ENCODE measurements at regions not wholly inside any gene's neighbourhood (a gene's known extent, or its start where the extent isn't known, plus 50 kb on each side); places are given as distances from the start of the nearest gene placed in this dataset.
"Not testable (repeated sequence)": the region's sequence is repeated elsewhere in the genome, so short reads cannot be mapped to it uniquely, and the experiment has no call there.

DNA sequence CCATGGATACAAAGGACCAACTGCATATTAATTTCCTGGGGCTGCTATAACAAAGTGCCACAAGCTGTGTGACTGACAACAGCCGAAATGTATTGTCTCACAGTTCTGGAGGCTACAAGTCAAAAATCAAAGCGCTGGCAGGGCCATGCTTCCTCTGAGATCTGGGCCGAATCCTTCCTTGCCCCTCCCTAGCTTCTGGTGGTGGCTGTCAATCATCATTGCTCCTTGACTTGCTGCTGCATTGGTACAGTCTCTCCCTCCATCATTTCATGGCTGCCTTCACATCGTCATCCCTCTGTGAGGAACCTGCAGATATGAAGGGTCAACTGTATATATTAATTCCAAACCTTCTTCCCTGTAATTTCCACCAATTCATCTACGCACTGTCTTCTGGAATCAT is 118.3 kb downstream of the EXOC5 start:
- Mint-ChIP-seq H3K4me3 (no peak overlapping the region), H3K27me3 (peaks cover 9% of the 10 kb centered on the region), H3K4me1 (ENCODE audit: unreplicated experiment) (no peaks in the 10 kb centered on the region), H3K36me3 (no peaks in the 10 kb centered on the region), H3K9me3 (no peaks in the 10 kb centered on the region), H3K27ac (no peak overlapping the region)
- DNase-seq (ENCODE audit: extremely low spot score, unreplicated experiment), result no peak
- TF ChIP-seq, protein P1, sequence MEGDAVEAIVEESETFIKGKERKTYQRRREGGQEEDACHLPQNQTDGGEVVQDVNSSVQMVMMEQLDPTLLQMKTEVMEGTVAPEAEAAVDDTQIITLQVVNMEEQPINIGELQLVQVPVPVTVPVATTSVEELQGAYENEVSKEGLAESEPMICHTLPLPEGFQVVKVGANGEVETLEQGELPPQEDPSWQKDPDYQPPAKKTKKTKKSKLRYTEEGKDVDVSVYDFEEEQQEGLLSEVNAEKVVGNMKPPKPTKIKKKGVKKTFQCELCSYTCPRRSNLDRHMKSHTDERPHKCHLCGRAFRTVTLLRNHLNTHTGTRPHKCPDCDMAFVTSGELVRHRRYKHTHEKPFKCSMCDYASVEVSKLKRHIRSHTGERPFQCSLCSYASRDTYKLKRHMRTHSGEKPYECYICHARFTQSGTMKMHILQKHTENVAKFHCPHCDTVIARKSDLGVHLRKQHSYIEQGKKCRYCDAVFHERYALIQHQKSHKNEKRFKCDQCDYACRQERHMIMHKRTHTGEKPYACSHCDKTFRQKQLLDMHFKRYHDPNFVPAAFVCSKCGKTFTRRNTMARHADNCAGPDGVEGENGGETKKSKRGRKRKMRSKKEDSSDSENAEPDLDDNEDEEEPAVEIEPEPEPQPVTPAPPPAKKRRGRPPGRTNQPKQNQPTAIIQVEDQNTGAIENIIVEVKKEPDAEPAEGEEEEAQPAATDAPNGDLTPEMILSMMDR (conservative IDR thresholded peaks at IDR 0.05), result no peak

DNA sequence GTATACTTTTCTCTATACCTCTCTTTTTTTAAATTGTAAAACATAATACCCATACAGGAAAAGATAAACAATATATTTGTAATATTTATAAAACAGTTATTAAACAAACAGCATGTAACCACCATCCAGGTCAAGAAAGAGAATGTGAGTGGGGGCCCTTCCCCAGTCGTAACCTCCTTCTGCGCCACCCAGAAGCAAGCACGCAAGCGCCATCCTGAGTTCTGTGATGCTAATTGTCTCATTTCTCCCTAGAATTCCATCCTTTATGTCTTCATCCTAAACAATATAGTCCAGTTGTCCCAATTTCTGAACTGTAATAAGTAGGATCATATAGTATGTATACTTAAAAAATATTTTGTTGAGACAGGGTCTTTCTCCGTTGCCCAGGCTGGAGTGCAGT is 129.5 kb downstream of the EXOC5 start:
- no peaks in the 10 kb centered on the region for H3K36me3 Mint-ChIP-seq
- no peaks in the 10 kb centered on the region for H3K9me3 Mint-ChIP-seq
- DNase-seq (ENCODE audit: extremely low spot score, unreplicated experiment), result no peak
- H3K4me3 Mint-ChIP-seq, result no peak overlapping the region
- peaks cover 3% of the 10 kb centered on the region for H3K27me3 Mint-ChIP-seq
- H3K27ac Mint-ChIP-seq, result no peak overlapping the region
- no peaks in the 10 kb centered on the region for H3K4me1 Mint-ChIP-seq (ENCODE audit: unreplicated experiment)
- TF ChIP-seq, protein P1 (conservative IDR thresholded peaks at IDR 0.05), result no peak

DNA sequence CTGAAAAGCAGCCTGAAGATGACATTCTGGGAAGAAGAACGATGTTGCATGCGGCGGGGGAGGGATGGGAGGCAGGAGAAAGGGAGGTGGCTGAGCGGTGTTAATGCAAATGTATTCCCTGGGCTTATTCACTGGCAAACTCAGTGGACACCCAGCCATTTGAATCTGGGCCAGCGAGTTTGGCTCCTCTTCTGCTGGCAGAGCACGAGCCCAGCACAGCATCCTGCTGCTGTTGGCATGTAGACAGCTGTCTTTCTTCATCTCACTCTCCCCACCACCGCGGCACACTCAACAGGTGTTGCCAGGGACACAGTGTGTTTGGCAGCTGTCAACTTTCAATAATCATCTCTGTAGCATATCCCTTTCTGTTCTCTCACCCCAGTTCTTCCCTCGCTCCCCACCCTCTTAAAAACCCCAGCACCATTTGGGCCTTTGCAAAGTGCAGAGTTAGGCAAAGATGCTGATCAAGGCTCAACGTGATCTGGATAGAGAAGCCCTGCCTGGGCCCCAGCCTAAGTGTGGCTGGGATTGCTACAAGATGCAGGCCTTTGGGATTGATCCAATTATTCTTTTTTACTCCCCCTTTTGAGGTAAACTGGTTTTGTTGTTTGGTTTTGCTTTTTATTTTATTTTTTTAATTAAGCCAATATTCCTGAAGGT is 131.9 kb downstream of the EXOC5 start:
- H3K9me3 Mint-ChIP-seq, result no peaks in the 10 kb centered on the region
- H3K4me1 Mint-ChIP-seq (ENCODE audit: unreplicated experiment), result no peaks in the 10 kb centered on the region
- H3K27me3 Mint-ChIP-seq, result peaks cover 3% of the 10 kb centered on the region
- no peak overlapping the region for H3K27ac Mint-ChIP-seq
- no peak overlapping the region for H3K4me3 Mint-ChIP-seq
- DNase-seq (ENCODE audit: extremely low spot score, unreplicated experiment), result no peak
- H3K36me3 Mint-ChIP-seq, result no peaks in the 10 kb centered on the region
- TF ChIP-seq, protein P1 (conservative IDR thresholded peaks at IDR 0.05), result no peak

DNA sequence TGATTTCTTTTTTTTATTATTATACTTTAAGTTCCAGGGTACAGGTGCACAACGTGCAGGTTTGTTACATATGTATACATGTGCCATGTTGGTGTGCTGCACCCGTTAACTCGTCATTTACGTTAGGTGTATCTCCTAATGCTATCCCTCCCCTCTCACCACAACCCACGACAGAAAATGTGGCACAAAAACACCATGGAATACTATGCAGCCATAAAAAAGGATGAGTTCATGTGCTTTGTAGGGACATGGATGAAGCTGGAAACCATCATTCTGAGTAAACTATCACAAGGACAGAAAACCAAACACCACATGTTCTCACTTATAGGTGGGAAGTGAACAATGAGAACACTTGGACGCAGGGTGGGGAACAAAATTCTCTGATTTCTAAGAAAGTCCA is 140.9 kb downstream of the EXOC5 start:
- not testable (repeated sequence) for H3K9me3 Mint-ChIP-seq; H3K4me3 Mint-ChIP-seq; H3K27me3 Mint-ChIP-seq; H3K27ac Mint-ChIP-seq; H3K36me3 Mint-ChIP-seq; DNase-seq (ENCODE audit: extremely low spot score, unreplicated experiment); H3K4me1 Mint-ChIP-seq (ENCODE audit: unreplicated experiment)

DNA sequence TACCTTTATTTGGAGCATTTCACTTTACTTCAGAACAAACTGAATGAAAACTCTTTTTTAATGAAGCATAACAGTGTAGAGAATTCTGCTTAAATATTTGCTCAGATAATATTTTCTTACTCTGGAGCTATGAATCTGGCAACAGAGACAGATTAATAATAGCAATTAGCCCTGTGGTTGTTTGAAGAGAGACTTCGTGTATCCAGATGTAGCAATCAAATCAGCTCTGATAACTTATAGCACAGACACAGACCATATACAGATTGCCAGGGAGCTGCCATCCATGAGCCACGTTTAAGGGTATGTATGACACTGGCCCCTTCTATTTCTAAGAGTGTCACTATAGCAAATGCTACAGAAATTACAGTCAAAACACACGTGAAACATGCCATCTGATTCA is 146.6 kb downstream of the EXOC5 start:
- TF ChIP-seq, protein P1 (conservative IDR thresholded peaks at IDR 0.05), result no peak
- Mint-ChIP-seq H3K36me3 (no peaks in the 10 kb centered on the region), H3K9me3 (no peaks in the 10 kb centered on the region), H3K27ac (no peak overlapping the region), H3K4me1 (ENCODE audit: unreplicated experiment) (peaks cover 7% of the 10 kb centered on the region), H3K27me3 (peaks cover 8% of the 10 kb centered on the region), H3K4me3 (no peak overlapping the region)
- no peak for DNase-seq (ENCODE audit: extremely low spot score, unreplicated experiment)

DNA sequence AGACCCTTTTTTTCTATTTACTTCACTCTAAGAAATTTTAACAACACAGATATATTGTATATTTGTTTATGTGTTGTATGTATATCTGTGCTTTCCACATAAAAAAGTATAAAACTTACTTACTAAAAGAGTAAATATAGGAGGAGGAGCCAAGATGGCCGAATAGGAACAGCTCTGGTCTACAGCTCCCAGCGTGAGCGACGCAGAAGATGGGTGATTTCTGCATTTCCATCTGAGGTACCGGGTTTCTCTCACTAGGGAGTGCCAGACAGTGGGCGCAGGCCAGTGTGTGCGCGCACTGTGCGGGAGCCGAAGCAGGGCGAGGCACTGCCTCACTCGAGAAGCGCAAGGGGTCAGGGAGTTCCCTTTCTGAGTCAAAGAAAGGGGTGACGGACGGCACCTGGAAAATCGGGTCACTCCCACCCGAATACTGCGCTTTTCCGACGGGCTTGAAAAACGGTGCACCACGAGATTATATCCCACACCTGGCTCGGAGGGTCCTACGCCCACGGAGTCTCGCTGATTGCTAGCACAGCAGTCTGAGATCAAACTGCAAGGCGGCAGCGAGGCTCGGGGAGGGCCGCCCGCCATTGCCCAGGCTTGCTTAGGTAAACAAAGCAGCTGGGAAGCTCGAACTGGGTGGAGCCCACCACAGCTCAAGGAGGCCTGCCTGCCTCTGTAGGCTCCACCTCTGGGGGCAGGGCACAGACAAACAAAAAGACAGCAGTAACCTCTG is 156.5 kb downstream of the EXOC5 start:
- not testable (repeated sequence) for DNase-seq (ENCODE audit: extremely low spot score, unreplicated experiment); H3K4me1 Mint-ChIP-seq (ENCODE audit: unreplicated experiment)

DNA sequence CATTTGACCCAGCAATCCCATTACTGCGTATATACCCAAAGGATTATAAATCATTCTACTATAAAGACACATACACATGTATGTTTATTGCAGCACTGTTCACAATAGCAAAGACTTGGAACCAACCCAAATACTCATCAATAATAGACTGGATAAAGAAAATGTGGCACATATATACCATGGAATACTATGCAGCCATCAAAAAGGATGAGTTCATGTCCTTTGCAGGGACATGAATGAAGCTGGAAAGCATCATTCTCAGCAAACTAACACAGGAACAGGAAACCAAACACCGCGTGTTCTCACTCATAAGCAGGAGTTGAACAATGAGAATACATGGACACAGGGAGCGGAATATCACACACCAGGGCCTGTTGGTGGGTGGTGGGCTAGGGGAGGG is 158.3 kb downstream of the EXOC5 start:
- DNase-seq (ENCODE audit: extremely low spot score, unreplicated experiment); H3K27ac Mint-ChIP-seq; H3K36me3 Mint-ChIP-seq; H3K27me3 Mint-ChIP-seq; H3K9me3 Mint-ChIP-seq; H3K4me1 Mint-ChIP-seq (ENCODE audit: unreplicated experiment): not testable (repeated sequence)
- H3K4me3 Mint-ChIP-seq, result peak overlapping the region; percentile 69

More for the DNA sequence above, 156.5 kb downstream of the EXOC5 start:
- not testable (repeated sequence) for H3K9me3 Mint-ChIP-seq, H3K27me3 Mint-ChIP-seq, H3K36me3 Mint-ChIP-seq
- Mint-ChIP-seq H3K27ac (peak overlapping the region; percentile 94), H3K4me3 (peak overlapping the region; percentile 86)

Data from type B pancreatic cell (in vitro differentiated cells).